CD4-positive, alpha-beta T cell (primary cell): ENCODE measurements at regions not wholly inside any gene's neighbourhood (a gene's known extent, or its start where the extent isn't known, plus 50 kb on each side); places are given as distances from the start of the nearest gene placed in this dataset.

Experiments used
- ATAC-seq: fragments of 200-7000 bp; cut with Tn5 transposase; one replicate; pipeline ENCODE4 v1.10.0; 2022; ENCODE audit warnings: mild to moderate bottlenecking; ENCODE audit not compliant: poor library complexity
- CTCF ChIA-PET: fragments of 350-600 bp; sonication (Branson Sonifier 250); formaldehyde crosslinking; loops from one replicate; lab custom pipeline; 2021; ENCODE audit warnings: antibody characterized with exemption, inconsistent platforms; lab: Charles Lee
- POLR2A ChIA-PET: fragments of 350-600 bp; sonication (Branson Sonifier 250); formaldehyde crosslinking; loops from one replicate; lab custom pipeline; 2021; ENCODE audit warnings: antibody characterized with exemption, inconsistent platforms; lab: Charles Lee
- DNase-seq, 14 experiments: peaks; one replicate each; pipeline ENCODE4 v3.0.0-alpha.2; 2013 to 2020; ENCODE audit warnings: mixed read lengths in 2 of 14
- H3K27ac ChIP-seq, 2 donors: one replicate each; pipeline versions ENCODE4 v1.5.1 to v1.7.0; 2013; ENCODE audit warnings: low read length in 2 of 2, low read depth in 1 of 2, mild to moderate bottlenecking in 1 of 2
- H3K27me3 ChIP-seq, 2 experiments: 1 replicate in 1 of 2; 2 replicates in 1 of 2; pipeline versions ENCODE4 v1.6.1 to v1.7.0; 2013; ENCODE audit warnings: low read length in 2 of 2, control low read depth in 1 of 2, mild to moderate bottlenecking in 1 of 2, moderate library complexity in 1 of 2; ENCODE audit not compliant: insufficient read depth in 2 of 2, control insufficient read depth in 1 of 2
- H3K36me3 ChIP-seq: one replicate; pipeline ENCODE4 v1.6.1; 2013; ENCODE audit warnings: low read length, control low read depth; ENCODE audit not compliant: insufficient read depth
- H3K4me1 ChIP-seq: one replicate; pipeline ENCODE4 v1.6.1; 2013; ENCODE audit warnings: low read length, control low read depth; ENCODE audit not compliant: insufficient read depth
- H3K4me3 ChIP-seq: one replicate; pipeline ENCODE4 v1.5.1; 2013; ENCODE audit warnings: mild to moderate bottlenecking, low read length, moderate library complexity
- H3K9me3 ChIP-seq, 2 experiments: 1 replicate in 1 of 2; 2 replicates in 1 of 2; pipeline versions ENCODE4 v1.6.1 to v1.7.0; 2013; ENCODE audit warnings: low read length in 2 of 2, mild to moderate bottlenecking in 2 of 2, control low read depth in 1 of 2, moderate library complexity in 1 of 2; ENCODE audit not compliant: control insufficient read depth in 1 of 2, insufficient read depth in 1 of 2
- H3K27ac Mint-ChIP-seq: one replicate; pipeline ENCODE4 v1.8.0; 2020; ENCODE audit warnings: mixed read lengths
- H3K27me3 Mint-ChIP-seq: one replicate; pipeline ENCODE4 v1.8.0; 2021; ENCODE audit warnings: mixed read lengths
- H3K36me3 Mint-ChIP-seq: one replicate; pipeline ENCODE4 v1.8.0; 2021; ENCODE audit warnings: low read depth, mixed read lengths
- H3K4me1 Mint-ChIP-seq: one replicate; pipeline ENCODE4 v1.8.0; 2021; ENCODE audit warnings: low read depth, mixed read lengths
- H3K4me3 Mint-ChIP-seq: one replicate; pipeline ENCODE4 v1.8.0; 2020; ENCODE audit warnings: mild to moderate bottlenecking, mixed read lengths
- H3K9me3 Mint-ChIP-seq: one replicate; pipeline ENCODE4 v1.8.0; 2020; ENCODE audit warnings: mixed read lengths
- CTCF ChIP-seq: fragments of 200-600 bp; IDR thresholded peaks from one replicate; pipeline ENCODE4 v1.8.0; 2022; ENCODE audit warnings: antibody characterized with exemption, mild to moderate bottlenecking
- intact Hi-C, 2 experiments: fragments of 100-400 bp; cut with DNase I in 1 of 2; cut with micrococcal nuclease in 1 of 2; formaldehyde crosslinking; loops; one replicate each; pipeline versions ENCODE4 v1.15.1 to v1.9.0; 2023 to 2025; cut with DNase I, micrococcal nuclease

- ChIA-PET CTCF (no interaction called here), POLR2A (no interaction called here)
- no peak overlapping the region for H3K27ac ChIP-seq
- Mint-ChIP-seq H3K4me1 (no peaks in the 10 kb centered on the region), H3K27ac (no peak overlapping the region), H3K9me3 (no peaks in the 10 kb centered on the region), H3K36me3 (no peaks in the 10 kb centered on the region), H3K27me3 (peaks cover 22% of the 10 kb centered on the region), H3K4me3 (no peak overlapping the region)
- intact Hi-C loops, result no loop called here
- H3K4me1 ChIP-seq, result no peaks in the 10 kb centered on the region
- H3K4me3 ChIP-seq, result no peak overlapping the region
- DNase-seq, result no peak
- no peak for TF ChIP-seq CTCF
- ATAC-seq, result no peak
- no peaks in the 10 kb centered on the region for H3K9me3 ChIP-seq
- no peaks in the 10 kb centered on the region for H3K27me3 ChIP-seq
- H3K36me3 ChIP-seq, result no peaks in the 10 kb centered on the region
These were observed 103.3 kb downstream of the C1orf94 start for GRCh38 chr1:34279971-34280370.

GRCh38 chr1:34280509-34280908 lies 103.8 kb downstream of the C1orf94 start:
- DNase-seq, result no peak
- TF ChIP-seq CTCF, result no peak
- POLR2A ChIA-PET, result no interaction called here
- H3K4me1 Mint-ChIP-seq, result no peaks in the 10 kb centered on the region
- H3K4me1 ChIP-seq, result no peaks in the 10 kb centered on the region
- CTCF ChIA-PET, result no interaction called here
- no peak overlapping the region for H3K4me3 Mint-ChIP-seq
- H3K27ac Mint-ChIP-seq, result no peak overlapping the region
- H3K36me3 ChIP-seq, result no peaks in the 10 kb centered on the region
- intact Hi-C loops, result no loop called here
- no peak overlapping the region for H3K4me3 ChIP-seq
- no peak for ATAC-seq
- H3K9me3 ChIP-seq, result no peaks in the 10 kb centered on the region
- H3K27me3 Mint-ChIP-seq, result peaks cover 23% of the 10 kb centered on the region
- no peaks in the 10 kb centered on the region for H3K9me3 Mint-ChIP-seq
- H3K27ac ChIP-seq, result no peak overlapping the region
- no peaks in the 10 kb centered on the region for H3K27me3 ChIP-seq
- H3K36me3 Mint-ChIP-seq, result no peaks in the 10 kb centered on the region

GRCh38 chr1:34283142-34283541 lies 106.4 kb downstream of the C1orf94 start:
- TF ChIP-seq CTCF, result no peak
- Histone ChIP-seq H3K4me1 (no peaks in the 10 kb centered on the region), H3K9me3 (no peaks in the 10 kb centered on the region), H3K4me3 (no peak overlapping the region), H3K27ac (no peak overlapping the region), H3K27me3 (peaks cover 0 to 3% of the 10 kb centered on the region in 2 experiments), H3K36me3 (no peaks in the 10 kb centered on the region)
- no peak overlapping the region for H3K4me3 Mint-ChIP-seq
- no peaks in the 10 kb centered on the region for H3K36me3 Mint-ChIP-seq
- H3K4me1 Mint-ChIP-seq, result no peaks in the 10 kb centered on the region
- peaks cover 19% of the 10 kb centered on the region for H3K27me3 Mint-ChIP-seq
- no peak overlapping the region for H3K27ac Mint-ChIP-seq
- CTCF ChIA-PET, result no interaction called here
- DNase-seq (no peak), ATAC-seq (no peak)
- intact Hi-C loops, result no loop called here
- no peaks in the 10 kb centered on the region for H3K9me3 Mint-ChIP-seq
- POLR2A ChIA-PET, result no interaction called here
